HG02678 (cell line): ENCODE measurements at regions not wholly inside any gene's neighbourhood (a gene's known extent, or its start where the extent isn't known, plus 50 kb on each side); places are given as distances from the start of the nearest gene placed in this dataset.
"Not testable (repeated sequence)": the region's sequence is repeated elsewhere in the genome, so short reads cannot be mapped to it uniquely, and the experiment has no call there.

Experiments
- ATAC-seq: cut with Tn5 transposase; IDR thresholded peaks from one replicate; pipeline ENCODE4 v1.9.1; 2021; ENCODE audit warnings: mild to moderate bottlenecking, moderate library complexity; ENCODE audit not compliant: unreplicated experiment

GRCh38 chr3:144774897-144775296 is 803.3 kb downstream of the DIPK2A start:
- ATAC-seq, result no peak

DNA sequence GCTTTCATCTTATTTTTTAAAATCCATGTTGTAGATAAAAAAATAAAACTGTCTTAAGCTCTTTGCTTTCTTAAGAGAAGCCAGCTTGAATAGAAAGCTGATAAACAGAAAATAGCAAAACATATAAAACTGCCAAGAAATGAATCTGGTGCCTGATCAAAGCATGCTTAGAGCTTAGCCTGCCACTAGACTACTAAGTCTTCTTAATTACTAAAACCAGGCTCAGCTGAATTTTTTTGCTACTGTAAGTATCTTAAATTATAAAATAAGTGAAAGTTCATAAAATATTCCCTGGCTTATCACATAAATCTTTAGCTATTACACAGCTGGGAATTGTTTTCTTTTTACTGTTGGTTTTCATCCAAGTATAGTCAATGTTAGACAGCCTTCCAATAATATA is 803.9 kb downstream of the DIPK2A start:
- ATAC-seq, result no peak

DNA sequence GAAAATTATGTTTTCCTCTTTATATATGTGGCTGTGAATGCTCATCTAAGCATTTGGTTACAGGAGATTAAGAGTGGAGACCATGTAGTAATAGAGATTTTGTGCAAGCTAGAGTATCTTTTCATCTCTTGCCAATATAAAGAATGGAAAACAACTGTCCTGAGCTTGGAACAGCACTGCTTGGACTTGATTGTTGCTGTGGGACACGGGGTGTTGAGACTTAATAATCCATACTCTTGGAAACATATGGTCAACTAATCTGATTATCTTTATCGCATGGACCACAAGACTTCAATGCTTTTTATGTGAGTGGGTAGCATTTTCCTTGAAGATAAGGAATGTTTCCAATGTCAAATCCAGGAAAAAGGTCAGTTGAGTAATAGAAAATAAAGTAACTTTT is 806.3 kb downstream of the DIPK2A start:
- ATAC-seq, result no peak

DNA sequence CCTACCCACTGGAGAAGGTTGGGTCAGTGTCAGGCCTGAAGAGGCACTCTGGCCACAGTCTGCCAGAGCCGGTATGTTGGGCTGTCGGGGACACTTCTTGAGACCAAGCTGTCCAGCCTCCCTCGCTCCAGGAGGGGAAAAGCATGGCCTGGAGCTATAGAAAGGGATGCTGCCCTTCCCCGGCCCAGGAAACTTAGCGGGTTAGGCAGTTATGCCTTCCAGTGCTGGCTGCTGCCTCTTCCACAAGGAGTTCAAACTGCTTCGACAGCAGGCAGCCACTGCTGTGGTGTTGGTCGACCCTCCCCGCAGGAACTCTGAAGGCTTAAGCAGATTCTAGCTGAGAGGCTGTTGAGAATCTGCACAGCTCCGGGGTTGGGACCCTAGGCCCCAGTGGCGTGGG is 819.4 kb downstream of the DIPK2A start:
- ATAC-seq, result no peak

DNA sequence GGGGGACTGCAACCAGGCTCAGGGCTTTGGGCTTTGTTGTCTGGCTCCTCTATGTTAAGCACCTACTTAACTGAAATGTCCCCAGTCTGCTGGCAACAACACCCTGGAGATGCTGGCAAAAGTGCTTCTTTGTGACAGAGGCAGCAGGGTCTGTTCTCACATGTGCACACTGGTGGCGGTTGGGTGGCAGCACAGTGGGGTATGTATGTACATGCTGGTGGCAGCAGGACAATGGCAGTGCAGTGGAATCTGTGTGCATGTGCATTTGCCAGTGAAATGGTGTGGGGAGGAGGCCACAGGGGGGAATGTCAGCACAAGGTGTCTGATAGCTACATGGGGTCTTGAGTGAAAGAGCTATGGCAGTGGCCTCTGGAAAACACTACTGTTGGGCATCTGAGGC is 830.3 kb downstream of the DIPK2A start:
- no peak for ATAC-seq

DNA sequence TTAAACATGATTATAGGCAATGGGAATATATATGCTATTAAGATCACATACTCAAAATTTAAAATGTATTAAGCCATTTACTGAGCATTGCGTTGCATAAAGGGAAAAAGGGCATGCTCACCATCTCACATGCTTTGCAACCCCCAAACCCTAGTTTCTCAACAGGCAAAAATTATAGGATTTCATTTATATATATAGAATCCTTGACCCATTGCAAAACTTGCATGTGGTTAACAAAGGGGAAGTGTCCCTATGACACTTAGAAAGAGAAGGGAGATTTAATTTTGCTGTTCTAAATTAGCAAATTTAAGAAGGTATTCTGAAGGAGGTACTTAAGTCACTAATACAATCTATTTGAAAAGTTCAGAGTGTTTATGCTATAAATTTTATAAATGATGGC is 837.8 kb downstream of the DIPK2A start:
- no peak for ATAC-seq

GRCh38 chr3:144810160-144810559 is 838.5 kb downstream of the DIPK2A start:
- ATAC-seq, result no peak

- no peak for ATAC-seq
Measured at GRCh38 chr3:144815655-144816054, 844.0 kb downstream of the DIPK2A start.

GRCh38 chr3:144816323-144816722 is 844.7 kb downstream of the DIPK2A start:
- ATAC-seq, result no peak

DNA sequence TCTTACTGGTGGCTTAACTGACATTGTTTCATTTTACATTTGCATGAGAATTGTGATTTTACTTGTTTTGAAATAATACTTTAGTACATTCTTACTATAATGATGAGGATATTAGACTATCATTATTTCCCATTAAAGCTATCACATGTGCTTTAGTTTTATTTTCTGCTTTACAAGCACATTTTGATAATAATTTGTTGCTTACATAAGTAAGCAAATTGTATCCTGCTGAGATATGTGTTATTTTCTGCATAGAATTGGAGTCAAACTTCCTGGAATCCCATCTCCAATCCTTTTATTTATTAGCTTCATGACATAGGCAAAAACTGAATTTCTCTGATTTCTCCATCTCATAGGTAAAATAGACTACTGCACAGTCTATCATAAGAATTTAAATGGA is 847.4 kb downstream of the DIPK2A start:
- ATAC-seq, result no peak

- ATAC-seq, result not testable (repeated sequence)
Measured at GRCh38 chr3:144820232-144820631, 848.6 kb downstream of the DIPK2A start.

DNA sequence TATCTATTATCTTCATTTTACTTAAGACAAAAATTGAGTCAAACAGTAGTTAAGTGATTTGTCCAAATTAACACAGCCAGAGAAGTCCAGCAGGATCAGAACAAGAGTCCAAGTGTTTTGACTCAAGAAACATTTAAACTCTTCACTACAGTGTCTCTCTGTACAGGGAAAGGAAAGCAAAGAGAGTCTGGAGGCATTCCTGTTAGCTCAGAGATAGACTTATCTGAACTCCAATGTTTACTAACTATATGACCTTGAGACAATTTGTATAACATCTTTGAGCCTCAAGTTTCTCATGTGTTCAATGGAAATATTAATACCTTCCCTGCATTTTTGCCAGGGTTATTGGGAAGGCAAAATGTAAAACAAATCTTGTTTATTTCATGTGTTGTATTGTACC is 849.1 kb downstream of the DIPK2A start:
- ATAC-seq, result no peak

GRCh38 chr3:144821583-144821982 is 850.0 kb downstream of the DIPK2A start:
- no peak for ATAC-seq

GRCh38 chr3:144822671-144823070 is 851.0 kb downstream of the DIPK2A start:
- no peak for ATAC-seq

DNA sequence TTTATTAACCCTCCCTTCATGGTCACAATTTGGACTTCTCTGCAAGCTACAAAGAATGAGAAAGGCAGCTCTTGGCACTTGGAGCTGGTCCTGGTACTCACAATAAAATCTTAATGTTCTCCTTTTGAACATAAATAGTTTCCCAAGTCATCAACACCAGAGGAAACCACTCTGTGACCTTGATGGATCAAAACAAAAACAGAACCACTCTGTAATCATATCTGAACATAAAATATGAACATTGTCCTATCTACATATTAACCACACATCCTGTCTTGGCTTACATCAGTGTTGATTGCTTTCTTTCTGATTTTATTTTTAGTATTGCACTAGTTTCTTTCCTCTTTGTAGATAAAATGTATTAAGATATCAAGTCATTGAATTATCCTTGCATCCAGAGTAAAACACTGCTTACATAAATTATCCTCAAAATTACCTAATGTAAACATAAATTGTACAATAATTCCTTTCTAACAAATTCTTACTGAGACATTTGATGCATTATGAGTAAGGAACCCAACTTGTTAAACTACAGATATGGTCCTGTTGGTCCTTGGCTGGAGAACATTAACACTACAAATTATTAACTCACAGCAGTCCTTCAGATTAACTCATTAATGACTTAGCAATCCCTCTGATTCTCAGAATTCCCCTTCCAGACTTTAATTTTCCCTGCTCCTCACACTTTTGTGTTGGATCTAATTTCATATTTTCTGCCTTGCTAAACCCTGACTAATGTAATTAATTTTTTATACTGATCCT is 860.5 kb downstream of the DIPK2A start:
- no peak for ATAC-seq

DNA sequence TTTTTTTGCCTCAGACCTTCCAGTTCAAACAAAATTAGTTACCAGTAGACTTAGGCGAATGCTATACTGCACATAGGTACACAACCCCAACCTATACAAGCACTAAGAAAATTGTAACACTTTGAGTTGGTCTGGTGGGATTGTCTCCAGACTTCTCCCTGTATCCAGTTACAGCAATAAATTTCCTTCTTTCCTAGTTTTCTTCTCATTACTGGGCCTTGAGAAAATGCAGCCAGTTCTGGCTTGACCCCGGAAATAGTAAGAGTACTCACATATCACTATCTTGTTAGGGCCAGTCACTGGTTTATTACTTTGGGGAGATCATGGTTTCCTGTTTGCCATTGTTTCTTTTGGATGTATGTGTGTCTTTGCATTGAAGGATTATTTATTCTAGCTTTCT is 868.4 kb downstream of the DIPK2A start:
- ATAC-seq, result no peak

- ATAC-seq, result no peak
Measured at GRCh38 chr3:144840866-144841265, 869.2 kb downstream of the DIPK2A start.

DNA sequence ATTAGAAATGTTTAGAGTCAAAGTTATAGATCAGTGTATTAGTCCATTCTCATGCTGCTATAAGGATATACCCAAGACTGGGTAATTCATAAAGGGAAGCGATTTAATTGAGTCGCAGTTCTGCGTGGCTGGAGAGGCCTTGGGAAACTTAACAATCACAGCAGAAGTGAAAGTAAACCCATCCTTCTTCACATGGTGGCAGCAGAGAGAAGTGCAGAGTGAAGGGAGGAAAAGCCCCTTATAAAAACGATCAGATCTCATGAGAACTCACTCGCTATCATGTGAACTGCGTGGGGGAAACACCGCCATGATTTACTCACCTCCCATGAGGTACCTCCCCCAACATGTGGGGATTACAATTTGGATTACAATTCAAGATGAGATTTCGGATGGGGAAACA is 871.5 kb downstream of the DIPK2A start:
- ATAC-seq, result no peak

- no peak for ATAC-seq
Measured at GRCh38 chr3:144852999-144853398, 881.4 kb downstream of the DIPK2A start.

- not testable (repeated sequence) for ATAC-seq
Measured at GRCh38 chr3:144854020-144854419, 882.4 kb downstream of the DIPK2A start.

DNA sequence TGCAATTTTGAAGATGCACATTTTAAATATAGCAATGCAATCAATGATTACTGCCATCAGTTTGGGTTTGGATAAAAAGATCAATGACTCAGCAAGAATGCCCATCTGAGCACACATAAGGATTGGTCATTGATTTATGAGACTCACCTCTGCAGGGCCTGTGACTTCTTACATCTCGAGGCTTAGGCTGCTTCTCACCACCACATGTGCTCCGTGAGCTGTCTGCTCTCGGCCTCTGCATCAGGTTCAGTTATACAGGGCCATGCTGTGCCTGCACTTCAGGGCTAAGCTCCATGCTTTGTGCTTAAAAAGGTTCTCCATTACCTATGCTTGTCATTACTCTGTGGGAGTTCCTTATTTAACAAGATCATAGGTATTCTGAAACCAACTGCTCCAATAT is 887.5 kb downstream of the DIPK2A start:
- ATAC-seq, result no peak

GRCh38 chr3:144864646-144865045 is 893.0 kb downstream of the DIPK2A start:
- ATAC-seq, result no peak

DNA sequence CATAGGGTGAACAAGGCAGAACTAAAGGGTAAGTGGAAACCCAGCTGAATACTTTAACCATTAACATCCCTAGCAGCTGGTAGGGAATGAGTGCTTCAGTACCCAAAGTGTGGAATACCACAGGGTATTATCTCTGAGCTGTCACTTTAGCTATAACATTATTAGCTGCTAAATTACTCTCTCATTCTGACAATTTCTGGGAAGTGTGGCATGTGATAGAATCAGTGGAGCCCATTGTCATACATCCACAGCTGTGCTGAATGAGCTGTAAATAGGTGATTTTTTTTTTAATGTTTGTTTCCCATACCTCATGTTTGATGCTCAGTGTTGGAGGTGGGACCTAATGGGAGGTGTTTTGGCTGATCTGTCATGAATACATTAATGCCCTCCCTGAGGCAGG is 894.3 kb downstream of the DIPK2A start:
- no peak for ATAC-seq
